SK-N-SH (cell line): ENCODE measurements at regions not wholly inside any gene's neighbourhood (a gene's known extent, or its start where the extent isn't known, plus 50 kb on each side); places are given as distances from the start of the nearest gene placed in this dataset.

ENCODE experiments used
- CTCF ChIA-PET: fragments of 300-600, 350-600 bp; formaldehyde crosslinking; extraction: SDS; loops from one replicate; lab custom pipeline; 2021; lab: Yijun Ruan, JAX
- POLR2A ChIA-PET: fragments of 350-600 bp; sonication (Branson Sonifier 250); formaldehyde crosslinking; extraction: SDS; loops from one replicate; lab custom pipeline; 2020; ENCODE audit warnings: antibody characterized with exemption, inconsistent platforms; lab: Yijun Ruan, JAX
- DNase-seq: peaks from one replicate; pipeline ENCODE4 v3.0.0; 2012
- H2AFZ ChIP-seq: fragments of 200-600 bp; sonication (generic); 2 replicates; pipeline ENCODE4 v1.8.1; 2016; ENCODE audit warnings: antibody characterized with exemption, mild to moderate bottlenecking, low read depth
- H3F3A ChIP-seq: fragments of 200-600 bp; sonication (generic); replicated peaks from 2 replicates; pipeline ENCODE3; 2016; ENCODE audit warnings: antibody characterized with exemption, mild to moderate bottlenecking; ENCODE audit not compliant: insufficient read depth
- H3K27ac ChIP-seq, 2 experiments: fragments of 200-500 bp in 1 of 2; fragments of 200-600 bp in 1 of 2; sonication (Bioruptor generic) in 1 of 2; sonication (generic), shearing (Covaris generic) in 1 of 2; 2 replicates each; pipeline versions ENCODE4 v1.5.1 to v1.6.1; 2014 to 2016; ENCODE audit warnings: low read depth in 2 of 2, inconsistent platforms in 1 of 2, low read length in 1 of 2, mild to moderate bottlenecking in 1 of 2, mixed read lengths in 1 of 2
- H3K27me3 ChIP-seq: fragments of 200-600 bp; sonication (generic), shearing (Covaris generic); 2 replicates; pipeline ENCODE4 v1.6.1; 2016; ENCODE audit warnings: mixed run types; ENCODE audit not compliant: insufficient read depth
- H3K36me3 ChIP-seq, 2 experiments: fragments of 200-500 bp in 1 of 2; fragments of 200-600 bp in 1 of 2; sonication (Bioruptor generic) in 1 of 2; sonication (generic) in 1 of 2; replicated peaks in 1 of 2; 2 replicates each; pipeline versions ENCODE3 to v1.5.1; 2014 to 2016; ENCODE audit warnings: low read length in 1 of 2, mild to moderate bottlenecking in 1 of 2; ENCODE audit not compliant: insufficient read depth in 2 of 2, control insufficient read depth in 1 of 2
- H3K4me1 ChIP-seq, 2 experiments: fragments of 200-500 bp in 1 of 2; fragments of 200-600 bp in 1 of 2; sonication (Bioruptor generic) in 1 of 2; sonication (generic), shearing (Covaris generic) in 1 of 2; 2 replicates each; pipeline versions ENCODE4 v1.5.1 to v1.6.1; 2014 to 2016; ENCODE audit warnings: low read depth in 1 of 2, low read length in 1 of 2, mixed run types in 1 of 2; ENCODE audit not compliant: insufficient read depth in 2 of 2, control insufficient read depth in 1 of 2
- H3K4me2 ChIP-seq: fragments of 200-600 bp; sonication (generic), shearing (Covaris generic); 2 replicates; pipeline ENCODE4 v1.6.1; 2017; ENCODE audit warnings: mixed run types
- H3K4me3 ChIP-seq, 2 experiments: fragments of 200-500 bp in 1 of 2; fragments of 200-600 bp in 1 of 2; sonication (Bioruptor generic) in 1 of 2; sonication (generic), shearing (Covaris generic) in 1 of 2; 2 replicates each; pipeline versions ENCODE4 v1.5.1 to v1.8.1; 2014 to 2016; ENCODE audit warnings: low read depth in 2 of 2, inconsistent platforms in 1 of 2, low read length in 1 of 2, mild to moderate bottlenecking in 1 of 2, mixed read lengths in 1 of 2, moderate library complexity in 1 of 2
- H3K79me2 ChIP-seq: fragments of 200-600 bp; sonication (generic); 2 replicates; pipeline ENCODE4 v1.8.1; 2017; ENCODE audit warnings: mild to moderate bottlenecking; ENCODE audit not compliant: insufficient read depth
- H3K9ac ChIP-seq: fragments of 200-600 bp; sonication (generic); 2 replicates; pipeline ENCODE4 v1.6.1; 2017; ENCODE audit warnings: mixed run types
- H3K9me2 ChIP-seq: fragments of 200-600 bp; sonication (generic); 2 replicates; pipeline ENCODE4 v1.6.1; 2017; ENCODE audit warnings: mixed run types
- H3K9me3 ChIP-seq: fragments of 200-600 bp; sonication (generic); 2 replicates; pipeline ENCODE4 v1.6.1; 2017; ENCODE audit warnings: mixed run types, mild to moderate bottlenecking, moderate library complexity
- H4K20me1 ChIP-seq: fragments of 200-600 bp; sonication (generic); 2 replicates; pipeline ENCODE4 v1.6.1; 2017; ENCODE audit warnings: mild to moderate bottlenecking, mixed run types; ENCODE audit not compliant: insufficient read depth
- EP300 ChIP-seq, 2 experiments: IDR thresholded peaks; 2 replicates each; pipeline versions ENCODE4 v1.4.0 to v1.6.1; 2012; ENCODE audit warnings: borderline replicate concordance in 1 of 2, low read depth in 1 of 2, low read length in 1 of 2
- JUND ChIP-seq: IDR thresholded peaks from 2 replicates; pipeline ENCODE4 v1.4.0; 2012
- MAX ChIP-seq: IDR thresholded peaks from 2 replicates; pipeline ENCODE4 v1.4.0; 2012; ENCODE audit warnings: low read depth
- MEF2A ChIP-seq: IDR thresholded peaks from 2 replicates; pipeline ENCODE4 v1.4.0; 2012; ENCODE audit warnings: low read depth, borderline replicate concordance
- MXI1 ChIP-seq: IDR thresholded peaks from 2 replicates; pipeline ENCODE4 v1.6.1; 2012; ENCODE audit warnings: mild to moderate bottlenecking, low read depth, low read length, improper control_type of control experiment
- NFIC ChIP-seq: IDR thresholded peaks from 2 replicates; pipeline ENCODE4 v1.4.0; 2012; ENCODE audit warnings: borderline replicate concordance
- NRF1 ChIP-seq: IDR thresholded peaks from 2 replicates; pipeline ENCODE4 v1.6.1; 2012; ENCODE audit warnings: low read depth, mild to moderate bottlenecking, low read length
- RCOR1 ChIP-seq: fragments of 150-350 bp; IDR thresholded peaks from 2 replicates; pipeline ENCODE4 v1.6.1; 2017; ENCODE audit warnings: antibody characterized with exemption, low read length
- RFX5 ChIP-seq: IDR thresholded peaks from 2 replicates; pipeline ENCODE4 v1.6.1; 2012; ENCODE audit warnings: mild to moderate bottlenecking, improper control_type of control experiment, low read length
- SIN3A ChIP-seq: IDR thresholded peaks from 2 replicates; pipeline ENCODE4 v1.6.1; 2012; ENCODE audit warnings: low read depth, mild to moderate bottlenecking, low read length, moderate library complexity, borderline replicate concordance
- SMC3 ChIP-seq: IDR thresholded peaks from 2 replicates; pipeline ENCODE4 v1.6.1; 2012; ENCODE audit warnings: low read depth, low read length, improper control_type of control experiment
- TAF1 ChIP-seq: IDR thresholded peaks from 2 replicates; pipeline ENCODE4 v1.6.1; 2012; ENCODE audit warnings: low read depth, mild to moderate bottlenecking, low read length, moderate library complexity, borderline replicate concordance
- TCF12 ChIP-seq: IDR thresholded peaks from 2 replicates; pipeline ENCODE4 v1.4.0; 2012
- USF1 ChIP-seq: IDR thresholded peaks from 2 replicates; pipeline ENCODE4 v1.4.0; 2012; ENCODE audit warnings: low read depth, borderline replicate concordance
- WGBS: methylation state at CpG from one replicate; pipeline ENCODE4 v1.1.6; 2017; ENCODE audit warnings: low lambda C conversion rate; 5-methylcytosine and 5-hydroxymethylcytosine counted together
- TF ChIP-seq, protein P1 (sequence below): IDR thresholded peaks from 2 replicates; pipeline ENCODE4 v1.4.0; 2012; ENCODE audit warnings: low read depth, borderline replicate concordance

GRCh38 chr1:30596891-30597290, 126.5 kb downstream of the MATN1 start:
- 21% methylated on average over 5 of the region's 6 CpGs for WGBS

GRCh38 chr1:30596470-30596869, 126.9 kb downstream of the MATN1 start:
- Histone ChIP-seq H3K4me1 (peaks cover 0 to 6% of the 10 kb centered on the region in 2 experiments; a peak in 1 of 4 replicates), H3K4me3 (no peak overlapping the region), H3F3A (no peaks in the 10 kb centered on the region), H3K4me2 (no peak overlapping the region), H3K36me3 (no peaks in the 10 kb centered on the region), H3K27me3 (no peaks in the 10 kb centered on the region), H3K9me2 (no peaks in the 10 kb centered on the region), H3K79me2 (no peaks in the 10 kb centered on the region), H2AFZ (no peak overlapping the region), H3K27ac (no peak overlapping the region), H3K9me3 (no peaks in the 10 kb centered on the region), H3K9ac (no peak overlapping the region), H4K20me1 (no peaks in the 10 kb centered on the region)
- WGBS, result 8% methylated on average over 1 of the region's 1 CpG
- ChIA-PET CTCF (no interaction called here), POLR2A (no interaction called here)
- TF ChIP-seq JUND (no peak), SIN3A (no peak), RCOR1 (no peak)
- DNase-seq, result no peak

More at GRCh38 chr1:30596891-30597290, 126.5 kb downstream of the MATN1 start:
- ChIA-PET CTCF (no interaction called here), POLR2A (no interaction called here)
- TF ChIP-seq RFX5 (no peak), RCOR1 (no peak), NFIC (no peak), USF1 (no peak), EP300 (IDR thresholded peaks at IDR 0.05; ENCODE audit: borderline replicate concordance in 1 of 2, low read depth in 1 of 2, low read length in 1 of 2) (no peak), TCF12 (no peak), TAF1 (no peak), NRF1 (no peak), MEF2A (no peak)
- no peak overlapping the region for H3K4me2 ChIP-seq
- no peak overlapping the region for H3K9ac ChIP-seq
- H3K27me3 ChIP-seq, result no peaks in the 10 kb centered on the region
- H3K27ac ChIP-seq, result no peak overlapping the region
- H3K9me2 ChIP-seq, result no peaks in the 10 kb centered on the region
- H3K36me3 ChIP-seq, result no peaks in the 10 kb centered on the region
- no peaks in the 10 kb centered on the region for H4K20me1 ChIP-seq
- no peaks in the 10 kb centered on the region for H3K9me3 ChIP-seq
- H3K4me3 ChIP-seq, result no peak overlapping the region
- H3K4me1 ChIP-seq, result peaks cover 0 to 6% of the 10 kb centered on the region in 2 experiments; a peak in 1 of 4 replicates
- no peaks in the 10 kb centered on the region for H3F3A ChIP-seq
- H3K79me2 ChIP-seq, result no peaks in the 10 kb centered on the region
- H2AFZ ChIP-seq, result no peak overlapping the region
- no peak for DNase-seq

GRCh38 chr1:30589083-30589482, 134.3 kb downstream of the MATN1 start:
- no peaks in the 10 kb centered on the region for H3K9me3 ChIP-seq
- H3K79me2 ChIP-seq, result no peaks in the 10 kb centered on the region
- H3K27me3 ChIP-seq, result no peaks in the 10 kb centered on the region
- no peaks in the 10 kb centered on the region for H3K36me3 ChIP-seq
- H3K4me2 ChIP-seq, result no peak overlapping the region
- no peak overlapping the region for H2AFZ ChIP-seq
- no peak overlapping the region for H3K4me3 ChIP-seq
- H3K9me2 ChIP-seq, result no peaks in the 10 kb centered on the region
- no peak for DNase-seq
- no peaks in the 10 kb centered on the region for H3F3A ChIP-seq
- H4K20me1 ChIP-seq, result no peaks in the 10 kb centered on the region
- WGBS, result 24% methylated on average over 5 of the region's 5 CpGs
- no peak overlapping the region for H3K27ac ChIP-seq
- ChIA-PET CTCF (no interaction called here), POLR2A (no interaction called here)
- no peaks in the 10 kb centered on the region for H3K4me1 ChIP-seq
- no peak overlapping the region for H3K9ac ChIP-seq
- no peak for TF ChIP-seq EP300 (IDR thresholded peaks at IDR 0.05; ENCODE audit: borderline replicate concordance in 1 of 2, low read depth in 1 of 2, low read length in 1 of 2)
- TF ChIP-seq NRF1, result no peak
- no peak for TF ChIP-seq RCOR1
- TF ChIP-seq SMC3, result no peak
- no peak for TF ChIP-seq MAX
- TF ChIP-seq MXI1, result no peak
- TF ChIP-seq, protein P1, sequence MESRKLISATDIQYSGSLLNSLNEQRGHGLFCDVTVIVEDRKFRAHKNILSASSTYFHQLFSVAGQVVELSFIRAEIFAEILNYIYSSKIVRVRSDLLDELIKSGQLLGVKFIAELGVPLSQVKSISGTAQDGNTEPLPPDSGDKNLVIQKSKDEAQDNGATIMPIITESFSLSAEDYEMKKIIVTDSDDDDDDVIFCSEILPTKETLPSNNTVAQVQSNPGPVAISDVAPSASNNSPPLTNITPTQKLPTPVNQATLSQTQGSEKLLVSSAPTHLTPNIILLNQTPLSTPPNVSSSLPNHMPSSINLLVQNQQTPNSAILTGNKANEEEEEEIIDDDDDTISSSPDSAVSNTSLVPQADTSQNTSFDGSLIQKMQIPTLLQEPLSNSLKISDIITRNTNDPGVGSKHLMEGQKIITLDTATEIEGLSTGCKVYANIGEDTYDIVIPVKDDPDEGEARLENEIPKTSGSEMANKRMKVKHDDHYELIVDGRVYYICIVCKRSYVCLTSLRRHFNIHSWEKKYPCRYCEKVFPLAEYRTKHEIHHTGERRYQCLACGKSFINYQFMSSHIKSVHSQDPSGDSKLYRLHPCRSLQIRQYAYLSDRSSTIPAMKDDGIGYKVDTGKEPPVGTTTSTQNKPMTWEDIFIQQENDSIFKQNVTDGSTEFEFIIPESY, result no peak
- no peak for TF ChIP-seq USF1
